OCI-LY3 (cell line): ENCODE measurements at regions not wholly inside any gene's neighbourhood (a gene's known extent, or its start where the extent isn't known, plus 50 kb on each side); places are given as distances from the start of the nearest gene placed in this dataset.

Experiments used
- EZH2phosphoT487 ChIP-seq: fragments of 200-600 bp; shearing (Covaris generic); IDR thresholded peaks from 2 replicates; pipeline ENCODE4 v1.6.1; 2018; ENCODE audit warnings: antibody characterized with exemption, mixed run types, low read depth
- TF ChIP-seq, protein P1 (sequence below): fragments of 200-600, 300-600 bp; sonication (generic); IDR thresholded peaks from 2 replicates; pipeline ENCODE4 v1.5.1; 2014; ENCODE audit warnings: antibody characterized with exemption, low read length, low read depth

DNA sequence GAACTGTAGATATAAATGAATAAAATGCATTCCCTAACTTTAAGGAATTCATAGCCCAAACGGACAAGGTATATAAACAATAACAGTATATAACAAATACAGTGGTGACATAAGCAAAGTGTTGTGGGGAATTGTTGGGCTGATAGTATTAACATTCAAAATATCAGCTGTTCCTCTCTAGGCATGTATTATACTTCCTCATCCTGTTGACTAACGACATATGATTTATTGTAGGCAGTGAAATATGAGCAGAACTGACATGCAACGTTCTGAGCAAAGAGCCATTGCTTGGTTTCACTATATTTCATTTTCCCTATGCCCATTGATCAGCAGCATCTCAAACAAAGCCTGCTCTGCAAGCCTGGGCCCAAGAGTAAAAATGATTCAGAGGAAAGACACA is 143.9 kb downstream of the PTCHD1 start:
- TF ChIP-seq, protein P1, sequence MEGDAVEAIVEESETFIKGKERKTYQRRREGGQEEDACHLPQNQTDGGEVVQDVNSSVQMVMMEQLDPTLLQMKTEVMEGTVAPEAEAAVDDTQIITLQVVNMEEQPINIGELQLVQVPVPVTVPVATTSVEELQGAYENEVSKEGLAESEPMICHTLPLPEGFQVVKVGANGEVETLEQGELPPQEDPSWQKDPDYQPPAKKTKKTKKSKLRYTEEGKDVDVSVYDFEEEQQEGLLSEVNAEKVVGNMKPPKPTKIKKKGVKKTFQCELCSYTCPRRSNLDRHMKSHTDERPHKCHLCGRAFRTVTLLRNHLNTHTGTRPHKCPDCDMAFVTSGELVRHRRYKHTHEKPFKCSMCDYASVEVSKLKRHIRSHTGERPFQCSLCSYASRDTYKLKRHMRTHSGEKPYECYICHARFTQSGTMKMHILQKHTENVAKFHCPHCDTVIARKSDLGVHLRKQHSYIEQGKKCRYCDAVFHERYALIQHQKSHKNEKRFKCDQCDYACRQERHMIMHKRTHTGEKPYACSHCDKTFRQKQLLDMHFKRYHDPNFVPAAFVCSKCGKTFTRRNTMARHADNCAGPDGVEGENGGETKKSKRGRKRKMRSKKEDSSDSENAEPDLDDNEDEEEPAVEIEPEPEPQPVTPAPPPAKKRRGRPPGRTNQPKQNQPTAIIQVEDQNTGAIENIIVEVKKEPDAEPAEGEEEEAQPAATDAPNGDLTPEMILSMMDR = no peak
- no peak for TF ChIP-seq EZH2phosphoT487
